ENCODE measurements at regions not wholly inside any gene's neighbourhood (a gene's known extent, or its start where the extent isn't known, plus 50 kb on each side); places are given as distances from the start of the nearest gene placed in this dataset.

DNA sequence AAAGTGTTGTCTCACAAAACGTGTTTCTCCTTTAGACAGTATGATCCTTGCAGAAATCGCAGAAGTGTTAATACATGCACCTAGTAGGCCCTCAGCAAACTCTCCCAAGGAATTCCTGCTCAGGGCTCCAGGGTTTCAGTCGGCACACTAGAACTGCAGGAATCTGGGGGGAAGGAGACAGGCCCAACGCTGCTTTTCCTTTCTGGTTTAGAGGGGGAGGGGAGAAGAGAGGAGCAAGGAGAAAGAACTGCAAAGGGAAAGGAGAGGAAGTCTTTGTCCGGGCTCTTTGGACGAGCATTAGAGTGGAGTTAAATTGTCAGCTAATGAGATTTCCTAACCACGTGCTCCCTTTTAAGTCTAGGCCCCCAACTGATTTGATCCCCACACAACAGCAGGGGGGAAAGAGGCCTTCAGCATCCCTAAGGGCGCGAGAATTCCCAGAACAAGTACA lies 103.7 kb upstream of the SOD1 start:
- Histone ChIP-seq H3K79me1 (ENCODE audit: low read depth, low read length) (peaks cover 10% of the 10 kb centered on the region), H2BK120ac (replicated peaks; ENCODE audit: low read depth, low read length) (no peak overlapping the region), H2AFZ (ENCODE audit: low read length) (no peak overlapping the region), H3K4me1 (replicated peaks in 1 of 4; ENCODE audit: control insufficient read depth in 3 of 4, insufficient read depth in 4 of 4, low read length in 3 of 4) (peaks cover 22 to 34% (median 27%) of the 10 kb centered on the region in 4 experiments), H4K20me1 (replicated peaks in 1 of 2; ENCODE audit: control insufficient read depth in 1 of 2, insufficient read depth in 2 of 2, low read length in 2 of 2) (peaks cover 3% of the 10 kb centered on the region in 2 experiments), H2BK5ac (ENCODE audit: low read depth, low read length) (peak overlapping the region; percentile 72; the same call in 1 of the 2 replicates), H3K23me2 (ENCODE audit: low read depth, low read length) (peaks cover 19% of the 10 kb centered on the region), H3K79me2 (ENCODE audit: control insufficient read depth in 1 of 2, insufficient read depth in 2 of 2, low read length in 2 of 2) (peaks cover 3 to 42% of the 10 kb centered on the region in 2 experiments), H3K9me3 (ENCODE audit: insufficient read depth in 2 of 2, low read depth in 1 of 2, low read length in 1 of 2) (no peaks in the 10 kb centered on the region), H3K4me2 (ENCODE audit: insufficient read depth in 1 of 2, low read depth in 2 of 2, low read length in 2 of 2) (peak overlapping the region; percentile 57 to 90), H4K91ac (replicated peaks; ENCODE audit: insufficient read length, low read length) (no peak overlapping the region), H4K5ac (ENCODE audit: insufficient read length, low read depth, low read length) (no peak overlapping the region), H4K8ac (ENCODE audit: extremely low read depth, insufficient read depth, low read length) (no peak overlapping the region), H2BK12ac (ENCODE audit: low read depth, low read length) (peak overlapping the region; percentile 98), H3K4me3 (ENCODE audit: extremely low read depth in 1 of 4, insufficient read depth in 2 of 4, low read depth in 3 of 4, low read length in 4 of 4) (peak overlapping the region; percentile 6 to 51 (median 18); a peak in 5 of 8 replicates), H3K56ac (replicated peaks; ENCODE audit: insufficient read length, low read depth, low read length) (no peak overlapping the region), H3K18ac (ENCODE audit: extremely low read depth, low read length) (no peak overlapping the region), H3K27ac (ENCODE audit: low read depth, low read length) (peak overlapping the region; percentile 55), H2AK5ac (ENCODE audit: low read depth, low read length) (peak overlapping the region; percentile 79; the same call in 1 of the 2 replicates), H2BK15ac (ENCODE audit: low read length) (no peak overlapping the region), H3K4ac (replicated peaks; ENCODE audit: insufficient read length, low read depth, low read length) (no peak overlapping the region), H3K23ac (ENCODE audit: insufficient read length) (no peak overlapping the region), H3K36me3 (ENCODE audit: control insufficient read depth in 2 of 4, insufficient read depth in 4 of 4, low read length in 3 of 4) (no peaks in the 10 kb centered on the region), H2BK20ac (ENCODE audit: low read length) (0 out of 2 replicates have a peak overlapping the region, but pooled peaks have one; percentile 24), H3K14ac (ENCODE audit: insufficient read length) (no peak overlapping the region), H3K9ac (replicated peaks in 1 of 4; ENCODE audit: extremely low read depth in 1 of 4, low read depth in 3 of 4, low read length in 3 of 4) (peak overlapping the region in 3 of 4 experiments; percentile 19 to 50 (median 41); a peak in 2 of 7 replicates), H3K27me3 (replicated peaks in 1 of 4; ENCODE audit: control insufficient read depth in 3 of 4, extremely low read depth in 1 of 4, insufficient read depth in 3 of 4, low read length in 3 of 4) (peaks cover 0 to 15% (median 7%) of the 10 kb centered on the region in 4 experiments; a peak in 5 of 7 replicates)
- ChIA-PET POLR2A (ENCODE audit: partially characterized antibody) (interaction anchor here (0.9 to 6.8 kb wide), 2 partner anchors 12 kb away, joined by 7 to 97 read pairs; no protein-coding TSS in a partner anchor), CTCF (ENCODE audit: partially characterized antibody) (interaction anchor here (0.9 kb wide), 1 partner anchor 31 kb away, joined by 4 read pairs; no protein-coding TSS in a partner anchor)
- WGBS, 2 experiments (ENCODE audit: extremely low coverage in 1 of 2, insufficient coverage in 1 of 2, insufficient read length in 1 of 2, insufficient replicate concordance in 2 of 2, low coverage in 1 of 2, low lambda C conversion rate in 2 of 2, missing lambda C conversion rate in 1 of 2): 10% methylated on average over 9 of the region's 9 CpGs; no CpG with 5 or more reads in 1 of the 2 experiments
- FAIRE-seq: peak; percentile 79
- DNase-seq (ENCODE audit: low read depth in 1 of 2, low spot score in 2 of 2): peak; percentile 54 to 57
- no peak for TF ChIP-seq PHF8 (conservative IDR thresholded peaks at IDR 0.05; ENCODE audit: low read depth, low read length)
- 0 out of 2 replicates have a peak, but pooled peaks have one; percentile 33 for TF ChIP-seq TEAD4 (IDR thresholded peaks at IDR 0.05; ENCODE audit: low read depth, low read length)
- TF ChIP-seq NRF1 (IDR thresholded peaks at IDR 0.05; ENCODE audit: low read depth, low read length): no peak
- no peak for TF ChIP-seq NANOG (IDR thresholded peaks at IDR 0.05; ENCODE audit: insufficient read depth, low read depth, low read length, poor library complexity, severe bottlenecking)
- TF ChIP-seq ASH2L (IDR thresholded peaks at IDR 0.05; ENCODE audit: low read length): peak; percentile 80
- peak; percentile 75; the same call in 1 of the 2 replicates for TF ChIP-seq SP1 (IDR thresholded peaks at IDR 0.05; ENCODE audit: low read depth, low read length)
- TF ChIP-seq CREB1 (IDR thresholded peaks at IDR 0.05): no peak
- TF ChIP-seq RFX5 (IDR thresholded peaks at IDR 0.05; ENCODE audit: borderline replicate concordance, low read depth, low read length): no peak
- TF ChIP-seq, protein P1, sequence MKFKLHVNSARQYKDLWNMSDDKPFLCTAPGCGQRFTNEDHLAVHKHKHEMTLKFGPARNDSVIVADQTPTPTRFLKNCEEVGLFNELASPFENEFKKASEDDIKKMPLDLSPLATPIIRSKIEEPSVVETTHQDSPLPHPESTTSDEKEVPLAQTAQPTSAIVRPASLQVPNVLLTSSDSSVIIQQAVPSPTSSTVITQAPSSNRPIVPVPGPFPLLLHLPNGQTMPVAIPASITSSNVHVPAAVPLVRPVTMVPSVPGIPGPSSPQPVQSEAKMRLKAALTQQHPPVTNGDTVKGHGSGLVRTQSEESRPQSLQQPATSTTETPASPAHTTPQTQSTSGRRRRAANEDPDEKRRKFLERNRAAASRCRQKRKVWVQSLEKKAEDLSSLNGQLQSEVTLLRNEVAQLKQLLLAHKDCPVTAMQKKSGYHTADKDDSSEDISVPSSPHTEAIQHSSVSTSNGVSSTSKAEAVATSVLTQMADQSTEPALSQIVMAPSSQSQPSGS (IDR thresholded peaks at IDR 0.05; ENCODE audit: low read length): 0 out of 2 replicates have a peak, but pooled peaks have one; percentile 39
- 0 out of 3 replicates have a peak, but pooled peaks of 1 of the 2 experiments have one; percentile 31 for TF ChIP-seq POLR2A (IDR thresholded peaks at IDR 0.05; ENCODE audit: control extremely low read depth in 1 of 2, low read depth in 2 of 2, low read length in 2 of 2)
- no peak for TF ChIP-seq RAD21 (IDR thresholded peaks at IDR 0.05 in 1 of 2, conservative IDR thresholded peaks at IDR 0.05 in 1 of 2; ENCODE audit: low read depth in 2 of 2, low read length in 2 of 2)
